ENCODE measurements at regions not wholly inside any gene's neighbourhood (a gene's known extent, or its start where the extent isn't known, plus 50 kb on each side); places are given as distances from the start of the nearest gene placed in this dataset.

- ATAC-seq: no peak
- ChIA-PET CTCF (no interaction called here), POLR2A (no interaction called here)
- TF ChIP-seq PRRX2 (CRISPR knock-in tag; IDR thresholded peaks at IDR 0.05) (no peak), NFE2L1 (CRISPR knock-in tag; IDR thresholded peaks at IDR 0.05) (no peak), CREM (CRISPR knock-in tag; IDR thresholded peaks at IDR 0.05) (no peak), ZSCAN18 (CRISPR knock-in tag; IDR thresholded peaks at IDR 0.05) (no peak), FOXK1 (CRISPR knock-in tag; IDR thresholded peaks at IDR 0.05) (no peak), JUN (CRISPR knock-in tag; IDR thresholded peaks at IDR 0.05) (no peak), ZNF219 (CRISPR knock-in tag; IDR thresholded peaks at IDR 0.05; ENCODE audit: borderline replicate concordance) (no peak), FOXP1 (CRISPR knock-in tag; IDR thresholded peaks at IDR 0.05; ENCODE audit: borderline replicate concordance) (no peak), E2F5 (CRISPR knock-in tag; IDR thresholded peaks at IDR 0.05) (no peak), TP53 (CRISPR knock-in tag; IDR thresholded peaks at IDR 0.05) (no peak), GRHL2 (CRISPR knock-in tag; IDR thresholded peaks at IDR 0.05; ENCODE audit: insufficient replicate concordance, severe bottlenecking) (no peak), ATF3 (CRISPR knock-in tag; conservative IDR thresholded peaks at IDR 0.05) (no peak), NFYB (CRISPR knock-in tag; conservative IDR thresholded peaks at IDR 0.05; ENCODE audit: low read depth) (no peak), ZBTB21 (CRISPR knock-in tag; IDR thresholded peaks at IDR 0.05; ENCODE audit: borderline replicate concordance) (no peak), ERG (CRISPR knock-in tag; IDR thresholded peaks at IDR 0.05) (no peak), TEAD1 (CRISPR knock-in tag; IDR thresholded peaks at IDR 0.05) (no peak), ZNF671 (CRISPR knock-in tag; IDR thresholded peaks at IDR 0.05) (no peak)
- TF ChIP-seq, protein P1, sequence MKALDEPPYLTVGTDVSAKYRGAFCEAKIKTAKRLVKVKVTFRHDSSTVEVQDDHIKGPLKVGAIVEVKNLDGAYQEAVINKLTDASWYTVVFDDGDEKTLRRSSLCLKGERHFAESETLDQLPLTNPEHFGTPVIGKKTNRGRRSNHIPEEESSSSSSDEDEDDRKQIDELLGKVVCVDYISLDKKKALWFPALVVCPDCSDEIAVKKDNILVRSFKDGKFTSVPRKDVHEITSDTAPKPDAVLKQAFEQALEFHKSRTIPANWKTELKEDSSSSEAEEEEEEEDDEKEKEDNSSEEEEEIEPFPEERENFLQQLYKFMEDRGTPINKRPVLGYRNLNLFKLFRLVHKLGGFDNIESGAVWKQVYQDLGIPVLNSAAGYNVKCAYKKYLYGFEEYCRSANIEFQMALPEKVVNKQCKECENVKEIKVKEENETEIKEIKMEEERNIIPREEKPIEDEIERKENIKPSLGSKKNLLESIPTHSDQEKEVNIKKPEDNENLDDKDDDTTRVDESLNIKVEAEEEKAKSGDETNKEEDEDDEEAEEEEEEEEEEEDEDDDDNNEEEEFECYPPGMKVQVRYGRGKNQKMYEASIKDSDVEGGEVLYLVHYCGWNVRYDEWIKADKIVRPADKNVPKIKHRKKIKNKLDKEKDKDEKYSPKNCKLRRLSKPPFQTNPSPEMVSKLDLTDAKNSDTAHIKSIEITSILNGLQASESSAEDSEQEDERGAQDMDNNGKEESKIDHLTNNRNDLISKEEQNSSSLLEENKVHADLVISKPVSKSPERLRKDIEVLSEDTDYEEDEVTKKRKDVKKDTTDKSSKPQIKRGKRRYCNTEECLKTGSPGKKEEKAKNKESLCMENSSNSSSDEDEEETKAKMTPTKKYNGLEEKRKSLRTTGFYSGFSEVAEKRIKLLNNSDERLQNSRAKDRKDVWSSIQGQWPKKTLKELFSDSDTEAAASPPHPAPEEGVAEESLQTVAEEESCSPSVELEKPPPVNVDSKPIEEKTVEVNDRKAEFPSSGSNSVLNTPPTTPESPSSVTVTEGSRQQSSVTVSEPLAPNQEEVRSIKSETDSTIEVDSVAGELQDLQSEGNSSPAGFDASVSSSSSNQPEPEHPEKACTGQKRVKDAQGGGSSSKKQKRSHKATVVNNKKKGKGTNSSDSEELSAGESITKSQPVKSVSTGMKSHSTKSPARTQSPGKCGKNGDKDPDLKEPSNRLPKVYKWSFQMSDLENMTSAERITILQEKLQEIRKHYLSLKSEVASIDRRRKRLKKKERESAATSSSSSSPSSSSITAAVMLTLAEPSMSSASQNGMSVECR (CRISPR knock-in tag; IDR thresholded peaks at IDR 0.05; ENCODE audit: borderline replicate concordance): no peak
- TF ChIP-seq, protein P2, sequence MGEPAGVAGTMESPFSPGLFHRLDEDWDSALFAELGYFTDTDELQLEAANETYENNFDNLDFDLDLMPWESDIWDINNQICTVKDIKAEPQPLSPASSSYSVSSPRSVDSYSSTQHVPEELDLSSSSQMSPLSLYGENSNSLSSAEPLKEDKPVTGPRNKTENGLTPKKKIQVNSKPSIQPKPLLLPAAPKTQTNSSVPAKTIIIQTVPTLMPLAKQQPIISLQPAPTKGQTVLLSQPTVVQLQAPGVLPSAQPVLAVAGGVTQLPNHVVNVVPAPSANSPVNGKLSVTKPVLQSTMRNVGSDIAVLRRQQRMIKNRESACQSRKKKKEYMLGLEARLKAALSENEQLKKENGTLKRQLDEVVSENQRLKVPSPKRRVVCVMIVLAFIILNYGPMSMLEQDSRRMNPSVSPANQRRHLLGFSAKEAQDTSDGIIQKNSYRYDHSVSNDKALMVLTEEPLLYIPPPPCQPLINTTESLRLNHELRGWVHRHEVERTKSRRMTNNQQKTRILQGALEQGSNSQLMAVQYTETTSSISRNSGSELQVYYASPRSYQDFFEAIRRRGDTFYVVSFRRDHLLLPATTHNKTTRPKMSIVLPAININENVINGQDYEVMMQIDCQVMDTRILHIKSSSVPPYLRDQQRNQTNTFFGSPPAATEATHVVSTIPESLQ (CRISPR knock-in tag; IDR thresholded peaks at IDR 0.05): no peak
- Mint-ChIP-seq H3K9me3 (peaks cover 8% of the 10 kb centered on the region; the same call in 1 of the 2 replicates), H3K4me3 (no peak overlapping the region), H3K4me1 (no peaks in the 10 kb centered on the region), H3K27me3 (ENCODE audit: low read depth) (no peaks in the 10 kb centered on the region; the same call in 1 of the 2 replicates), H3K27ac (no peak overlapping the region), H3K36me3 (no peaks in the 10 kb centered on the region)
- DNase-seq (ENCODE audit: low spot score): no peak
Measured at GRCh38 chr18:76554547-76555222, 59.6 kb upstream of the ZNF516 start.
